ENCODE measurements at regions not wholly inside any gene's neighbourhood (a gene's known extent, or its start where the extent isn't known, plus 50 kb on each side); places are given as distances from the start of the nearest gene placed in this dataset.

DNA sequence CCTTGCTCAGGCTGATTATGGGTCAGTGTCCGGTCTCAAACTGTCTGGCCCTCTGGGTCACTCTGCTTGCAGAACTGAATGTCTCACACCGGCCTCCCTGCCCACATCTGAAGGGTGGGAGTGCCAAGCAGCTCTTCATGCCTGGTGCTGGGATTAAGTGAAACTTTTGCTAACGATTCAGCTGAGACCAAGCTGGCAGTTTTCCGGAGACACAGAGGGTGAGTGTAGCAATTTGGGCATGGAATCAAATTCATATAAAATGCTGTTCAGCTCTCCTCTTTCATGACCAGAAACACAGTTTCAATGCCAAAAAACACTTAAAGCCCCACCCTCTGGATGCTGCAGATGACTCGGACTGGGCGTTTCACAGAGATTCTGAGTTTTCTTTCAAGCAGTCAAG is 207.5 kb downstream of the NXNL2 start:
- no peak overlapping the region for H3K4me3 ChIP-seq (ENCODE audit: low read length)
- H3K4me1 Mint-ChIP-seq: no peaks in the 10 kb centered on the region
- intact Hi-C loops (cut with micrococcal nuclease): no loop called here
- H3K4me3 Mint-ChIP-seq: no peak overlapping the region
- no peaks in the 10 kb centered on the region for H3K27me3 ChIP-seq (ENCODE audit: control insufficient read depth, insufficient read depth, low read length)
- H3K9me3 Mint-ChIP-seq: no peaks in the 10 kb centered on the region
- no peaks in the 10 kb centered on the region for H3K9me3 ChIP-seq (ENCODE audit: control insufficient read depth, insufficient read depth, low read length)
- TF ChIP-seq, protein P1, sequence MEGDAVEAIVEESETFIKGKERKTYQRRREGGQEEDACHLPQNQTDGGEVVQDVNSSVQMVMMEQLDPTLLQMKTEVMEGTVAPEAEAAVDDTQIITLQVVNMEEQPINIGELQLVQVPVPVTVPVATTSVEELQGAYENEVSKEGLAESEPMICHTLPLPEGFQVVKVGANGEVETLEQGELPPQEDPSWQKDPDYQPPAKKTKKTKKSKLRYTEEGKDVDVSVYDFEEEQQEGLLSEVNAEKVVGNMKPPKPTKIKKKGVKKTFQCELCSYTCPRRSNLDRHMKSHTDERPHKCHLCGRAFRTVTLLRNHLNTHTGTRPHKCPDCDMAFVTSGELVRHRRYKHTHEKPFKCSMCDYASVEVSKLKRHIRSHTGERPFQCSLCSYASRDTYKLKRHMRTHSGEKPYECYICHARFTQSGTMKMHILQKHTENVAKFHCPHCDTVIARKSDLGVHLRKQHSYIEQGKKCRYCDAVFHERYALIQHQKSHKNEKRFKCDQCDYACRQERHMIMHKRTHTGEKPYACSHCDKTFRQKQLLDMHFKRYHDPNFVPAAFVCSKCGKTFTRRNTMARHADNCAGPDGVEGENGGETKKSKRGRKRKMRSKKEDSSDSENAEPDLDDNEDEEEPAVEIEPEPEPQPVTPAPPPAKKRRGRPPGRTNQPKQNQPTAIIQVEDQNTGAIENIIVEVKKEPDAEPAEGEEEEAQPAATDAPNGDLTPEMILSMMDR (IDR thresholded peaks at IDR 0.05): no peak
- peaks cover 4 to 24% of the 10 kb centered on the region in 2 donors for H3K27me3 Mint-ChIP-seq (ENCODE audit: low read depth in 2 of 2)
- H3K27ac Mint-ChIP-seq: no peak overlapping the region
- 88% methylated on average over 6 of the region's 6 CpGs for WGBS (ENCODE audit: insufficient coverage)
- ATAC-seq (no peak), DNase-seq (no peak)
- H3K4me1 ChIP-seq (ENCODE audit: control insufficient read depth, insufficient read depth, low read length): no peaks in the 10 kb centered on the region
- H3K36me3 Mint-ChIP-seq: no peaks in the 10 kb centered on the region
- no peaks in the 10 kb centered on the region for H3K36me3 ChIP-seq (ENCODE audit: control insufficient read depth, insufficient read depth, low read length)
- H3K27ac ChIP-seq (ENCODE audit: low read length): no peak overlapping the region

DNA sequence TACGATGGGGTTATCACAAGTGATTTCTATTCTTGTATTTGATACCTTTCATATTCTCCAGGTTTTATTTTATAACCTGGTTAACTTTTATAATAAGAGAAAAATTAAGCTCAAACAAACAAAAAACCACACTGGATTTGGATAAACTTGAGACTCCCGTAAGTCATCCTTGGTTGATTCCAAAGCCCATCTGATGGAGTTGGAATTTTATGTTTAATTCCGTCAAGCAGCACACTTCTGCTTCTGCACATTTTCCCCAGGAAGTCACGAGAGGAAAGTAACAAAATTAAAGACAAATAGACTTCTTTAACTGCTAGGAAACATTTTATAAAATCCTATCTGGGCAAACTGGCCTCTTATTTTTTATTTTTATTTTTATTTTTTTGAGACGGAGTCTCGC is 207.9 kb downstream of the NXNL2 start:
- 71% methylated on average over 3 of the region's 6 CpGs for WGBS (ENCODE audit: insufficient coverage)

DNA sequence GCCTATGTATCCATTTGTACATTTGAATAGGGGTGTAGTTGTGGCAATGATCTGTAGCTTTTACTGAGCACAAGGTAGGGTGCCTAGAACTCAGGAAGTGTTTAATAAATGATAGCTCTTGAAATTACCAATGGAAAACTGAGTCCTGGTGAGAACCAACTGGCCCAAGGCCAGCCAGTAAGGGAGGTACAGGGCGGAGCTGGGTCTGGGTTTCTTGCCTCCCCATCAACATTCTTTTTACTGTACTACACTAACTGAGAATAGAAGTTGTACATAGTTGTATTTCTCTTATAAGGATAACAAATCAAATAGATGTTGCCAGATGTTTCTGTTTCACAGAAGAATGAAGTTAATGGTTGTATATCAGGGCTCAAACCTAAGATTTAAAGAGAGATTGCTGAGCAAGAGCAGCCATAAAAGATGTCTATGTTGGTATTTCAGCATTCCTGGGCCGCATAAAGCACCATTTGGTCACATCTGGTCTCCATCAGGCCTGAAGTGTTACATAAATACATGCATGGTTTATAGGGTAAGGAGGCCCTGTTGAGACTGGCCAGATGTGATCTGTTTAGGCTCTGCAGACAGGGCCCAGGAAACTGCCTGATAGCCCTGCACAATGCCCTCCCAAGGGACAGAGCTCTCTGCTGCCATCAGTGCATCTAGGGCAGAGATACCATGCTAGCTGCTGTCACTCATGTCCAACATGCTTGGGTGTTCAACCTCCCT is 210.5 kb downstream of the NXNL2 start:
- H3K4me3 Mint-ChIP-seq: no peak overlapping the region
- H3K9me3 Mint-ChIP-seq: no peaks in the 10 kb centered on the region

More for the DNA sequence above, 207.9 kb downstream of the NXNL2 start:
- no peak for ATAC-seq
- Mint-ChIP-seq H3K27me3 (ENCODE audit: low read depth in 2 of 2) (peaks cover 4 to 24% of the 10 kb centered on the region in 2 donors), H3K4me3 (no peak overlapping the region), H3K4me1 (no peaks in the 10 kb centered on the region), H3K27ac (no peak overlapping the region), H3K36me3 (no peaks in the 10 kb centered on the region), H3K9me3 (no peaks in the 10 kb centered on the region)
- Histone ChIP-seq H3K4me1 (ENCODE audit: control insufficient read depth, insufficient read depth, low read length) (no peaks in the 10 kb centered on the region), H3K36me3 (ENCODE audit: control insufficient read depth, insufficient read depth, low read length) (no peaks in the 10 kb centered on the region), H3K9me3 (ENCODE audit: control insufficient read depth, insufficient read depth, low read length) (no peaks in the 10 kb centered on the region), H3K4me3 (ENCODE audit: low read length) (no peak overlapping the region), H3K27ac (ENCODE audit: low read length) (no peak overlapping the region), H3K27me3 (ENCODE audit: control insufficient read depth, insufficient read depth, low read length) (no peaks in the 10 kb centered on the region)
- TF ChIP-seq, protein P1 (IDR thresholded peaks at IDR 0.05): no peak
- no peak for DNase-seq
- intact Hi-C loops (cut with micrococcal nuclease): no loop called here

More for the DNA sequence above, 210.5 kb downstream of the NXNL2 start:
- intact Hi-C loops (cut with micrococcal nuclease): no loop called here
- no peaks in the 10 kb centered on the region for H3K4me1 Mint-ChIP-seq
- no peak for DNase-seq
- Histone ChIP-seq H3K27ac (ENCODE audit: low read length) (no peak overlapping the region), H3K9me3 (ENCODE audit: control insufficient read depth, insufficient read depth, low read length) (no peaks in the 10 kb centered on the region), H3K4me3 (ENCODE audit: low read length) (no peak overlapping the region), H3K4me1 (ENCODE audit: control insufficient read depth, insufficient read depth, low read length) (no peaks in the 10 kb centered on the region), H3K36me3 (ENCODE audit: control insufficient read depth, insufficient read depth, low read length) (no peaks in the 10 kb centered on the region), H3K27me3 (ENCODE audit: control insufficient read depth, insufficient read depth, low read length) (no peaks in the 10 kb centered on the region)
- TF ChIP-seq, protein P1 (IDR thresholded peaks at IDR 0.05): no peak
- no peak overlapping the region for H3K27ac Mint-ChIP-seq
- no peaks in the 10 kb centered on the region for H3K36me3 Mint-ChIP-seq
- H3K27me3 Mint-ChIP-seq (ENCODE audit: low read depth in 2 of 2): peaks cover 4 to 9% of the 10 kb centered on the region in 2 donors
- no peak for ATAC-seq
- WGBS (ENCODE audit: insufficient coverage): 83% methylated on average over 1 of the region's 2 CpGs
